ENCODE measurements at regions not wholly inside any gene's neighbourhood (a gene's known extent, or its start where the extent isn't known, plus 50 kb on each side); places are given as distances from the start of the nearest gene placed in this dataset.

- Histone ChIP-seq H2AFZ (ENCODE audit: control insufficient read depth, low read length) (no peak overlapping the region), H3K4me1 (ENCODE audit: control insufficient read depth, extremely low read depth, insufficient read depth, low read length) (no peaks in the 10 kb centered on the region), H3K27ac (ENCODE audit: control insufficient read depth, insufficient read depth, low read length) (no peak overlapping the region), H3K4me3 (ENCODE audit: control insufficient read depth in 2 of 3, extremely low read depth in 1 of 3, insufficient read depth in 2 of 3, low read depth in 1 of 3, low read length in 3 of 3) (no peak overlapping the region), H3K9ac (ENCODE audit: control insufficient read depth, extremely low read depth, insufficient read depth, low read length) (no peak overlapping the region), H3K27me3 (ENCODE audit: control insufficient read depth, extremely low read depth, insufficient read depth, low read length) (no peaks in the 10 kb centered on the region), H3K36me3 (ENCODE audit: control insufficient read depth in 2 of 2, extremely low read depth in 1 of 2, insufficient read depth in 2 of 2, low read length in 2 of 2) (no peaks in the 10 kb centered on the region), H3K9me1 (ENCODE audit: control insufficient read depth, extremely low read depth, insufficient read depth, low read length) (no peaks in the 10 kb centered on the region), H3K79me2 (ENCODE audit: control insufficient read depth, insufficient read depth, low read length) (no peaks in the 10 kb centered on the region), H4K20me1 (ENCODE audit: control insufficient read depth, extremely low read depth, insufficient read depth, low read length) (no peaks in the 10 kb centered on the region), H3K4me2 (ENCODE audit: control insufficient read depth, extremely low read depth, insufficient read depth, low read depth, low read length) (no peak overlapping the region), H3K9me3 (ENCODE audit: control insufficient read depth, low read depth, low read length) (no peaks in the 10 kb centered on the region)
- FAIRE-seq (no peak), DNase-seq (ENCODE audit: low read depth, low spot score) (no peak)
- dilution Hi-C loops (cut with MboI; ENCODE audit: extremely low pct_ligation_motif_present, low sequenced_read_pairs): no loop called here
- TF ChIP-seq EZH2 (IDR thresholded peaks at IDR 0.05; ENCODE audit: low read length): no peak
- TF ChIP-seq, protein P1, sequence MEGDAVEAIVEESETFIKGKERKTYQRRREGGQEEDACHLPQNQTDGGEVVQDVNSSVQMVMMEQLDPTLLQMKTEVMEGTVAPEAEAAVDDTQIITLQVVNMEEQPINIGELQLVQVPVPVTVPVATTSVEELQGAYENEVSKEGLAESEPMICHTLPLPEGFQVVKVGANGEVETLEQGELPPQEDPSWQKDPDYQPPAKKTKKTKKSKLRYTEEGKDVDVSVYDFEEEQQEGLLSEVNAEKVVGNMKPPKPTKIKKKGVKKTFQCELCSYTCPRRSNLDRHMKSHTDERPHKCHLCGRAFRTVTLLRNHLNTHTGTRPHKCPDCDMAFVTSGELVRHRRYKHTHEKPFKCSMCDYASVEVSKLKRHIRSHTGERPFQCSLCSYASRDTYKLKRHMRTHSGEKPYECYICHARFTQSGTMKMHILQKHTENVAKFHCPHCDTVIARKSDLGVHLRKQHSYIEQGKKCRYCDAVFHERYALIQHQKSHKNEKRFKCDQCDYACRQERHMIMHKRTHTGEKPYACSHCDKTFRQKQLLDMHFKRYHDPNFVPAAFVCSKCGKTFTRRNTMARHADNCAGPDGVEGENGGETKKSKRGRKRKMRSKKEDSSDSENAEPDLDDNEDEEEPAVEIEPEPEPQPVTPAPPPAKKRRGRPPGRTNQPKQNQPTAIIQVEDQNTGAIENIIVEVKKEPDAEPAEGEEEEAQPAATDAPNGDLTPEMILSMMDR (optimal IDR thresholded peaks at IDR 0.05 in 1 of 3, IDR thresholded peaks at IDR 0.05 in 1 of 3, conservative IDR thresholded peaks at IDR 0.05 in 1 of 3; ENCODE audit: extremely low read depth in 1 of 3, insufficient read depth in 2 of 3, low read length in 3 of 3): no peak
These were observed 151.4 kb upstream of the FIGN start for GRCh38 chr2:163887182-163887581.

GRCh38 chr2:163884416-163884815 is 148.6 kb upstream of the FIGN start:
- H3K27me3 ChIP-seq (ENCODE audit: control insufficient read depth, extremely low read depth, insufficient read depth, low read length): no peaks in the 10 kb centered on the region
- no peaks in the 10 kb centered on the region for H3K9me3 ChIP-seq (ENCODE audit: control insufficient read depth, low read depth, low read length)
- no peak overlapping the region for H3K9ac ChIP-seq (ENCODE audit: control insufficient read depth, extremely low read depth, insufficient read depth, low read length)
- no peaks in the 10 kb centered on the region for H4K20me1 ChIP-seq (ENCODE audit: control insufficient read depth, extremely low read depth, insufficient read depth, low read length)
- DNase-seq (ENCODE audit: low read depth, low spot score) (no peak), FAIRE-seq (no peak)
- no peaks in the 10 kb centered on the region for H3K36me3 ChIP-seq (ENCODE audit: control insufficient read depth in 2 of 2, extremely low read depth in 1 of 2, insufficient read depth in 2 of 2, low read length in 2 of 2)
- no peak overlapping the region for H3K4me3 ChIP-seq (ENCODE audit: control insufficient read depth in 2 of 3, extremely low read depth in 1 of 3, insufficient read depth in 2 of 3, low read depth in 1 of 3, low read length in 3 of 3)
- H3K4me2 ChIP-seq (ENCODE audit: control insufficient read depth, extremely low read depth, insufficient read depth, low read depth, low read length): no peak overlapping the region
- no peaks in the 10 kb centered on the region for H3K4me1 ChIP-seq (ENCODE audit: control insufficient read depth, extremely low read depth, insufficient read depth, low read length)
- no peak overlapping the region for H3K27ac ChIP-seq (ENCODE audit: control insufficient read depth, insufficient read depth, low read length)
- no peaks in the 10 kb centered on the region for H3K9me1 ChIP-seq (ENCODE audit: control insufficient read depth, extremely low read depth, insufficient read depth, low read length)
- dilution Hi-C loops (cut with MboI; ENCODE audit: extremely low pct_ligation_motif_present, low sequenced_read_pairs): no loop called here
- H2AFZ ChIP-seq (ENCODE audit: control insufficient read depth, low read length): no peak overlapping the region
- H3K79me2 ChIP-seq (ENCODE audit: control insufficient read depth, insufficient read depth, low read length): no peaks in the 10 kb centered on the region
- no peak for TF ChIP-seq EZH2 (IDR thresholded peaks at IDR 0.05; ENCODE audit: low read length)
- TF ChIP-seq, protein P1 (optimal IDR thresholded peaks at IDR 0.05 in 1 of 3, IDR thresholded peaks at IDR 0.05 in 1 of 3, conservative IDR thresholded peaks at IDR 0.05 in 1 of 3; ENCODE audit: extremely low read depth in 1 of 3, insufficient read depth in 2 of 3, low read length in 3 of 3): no peak
